Psoas muscle (tissue), 7 donors: ENCODE measurements at regions not wholly inside any gene's neighbourhood (a gene's known extent, or its start where the extent isn't known, plus 50 kb on each side); places are given as distances from the start of the nearest gene placed in this dataset.

ENCODE experiments used
- ATAC-seq, 4 donors: fragments of 200-7000 bp; cut with Tn5 transposase; one replicate each; pipeline ENCODE4 v1.9.1; 2020; ENCODE audit warnings: moderate library complexity in 3 of 4, mild to moderate bottlenecking in 2 of 4
- DNase-seq, 2 donors: peaks; one replicate each; pipeline ENCODE4 v3.0.0-alpha.2; 2020
- H3K27ac ChIP-seq: fragments of 200-600 bp; one replicate; pipeline ENCODE4 v1.8.0; 2022
- H3K27me3 ChIP-seq, 3 donors: fragments of 200-600 bp in 1 of 3; one replicate each; pipeline versions ENCODE4 v1.6.1 to v1.8.0; 2013 to 2022; ENCODE audit warnings: low read length in 2 of 3, mild to moderate bottlenecking in 2 of 3, moderate library complexity in 1 of 3; ENCODE audit not compliant: insufficient read depth in 3 of 3
- H3K36me3 ChIP-seq, 2 donors: fragments of 200-600 bp in 1 of 2; one replicate each; pipeline versions ENCODE4 v1.6.1 to v1.8.0; 2013 to 2022; ENCODE audit warnings: low read depth in 1 of 2, mild to moderate bottlenecking in 1 of 2, moderate library complexity in 1 of 2; ENCODE audit not compliant: insufficient read depth in 1 of 2
- H3K4me1 ChIP-seq: fragments of 200-600 bp; one replicate; pipeline ENCODE4 v1.8.0; 2022
- H3K4me3 ChIP-seq: fragments of 200-600 bp; one replicate; pipeline ENCODE4 v1.8.0; 2022; ENCODE audit warnings: mild to moderate bottlenecking
- H3K9me3 ChIP-seq: fragments of 200-600 bp; one replicate; pipeline ENCODE4 v1.8.0; 2022
- CTCF ChIP-seq: fragments of 200-600 bp; IDR thresholded peaks from one replicate; pipeline ENCODE4 v1.8.0; 2022; ENCODE audit warnings: antibody characterized with exemption
- WGBS, 3 donors: extraction: QIAGEN DNeasy Blood & Tissue Kit; methylation state at CpG; one replicate each; pipeline versions ENCODE4 v1.1.6 to v1.1.7; 2013; 5-methylcytosine and 5-hydroxymethylcytosine counted together
- intact Hi-C, 2 donors: fragments of 100-400 bp; cut with DNase I; formaldehyde crosslinking; loops; one replicate each; pipeline versions ENCODE4 v1.11.0 to v1.14.2; 2022
- donor health status: healthy with polysubstance abuse.
- donor health status: DM: no; HTN: no; CAD: no; lungs with moderate emphysema.
- donor health status: Bipolar disorder and iron deficiency.
- donor health status: healthy.
- donor health status: DM: yes; HTN: yes; CAD: no.
- donor health status: DM: no; HTN: no; CAD: no.
- donor health status: DM: yes; HTN: yes; CAD: no.

GRCh38 chr11:112760396-112761059 is 200.7 kb upstream of the NCAM1 start:
- Histone ChIP-seq H3K4me3 (no peak overlapping the region), H3K36me3 (no peaks in the 10 kb centered on the region), H3K4me1 (no peaks in the 10 kb centered on the region), H3K27me3 (no peaks in the 10 kb centered on the region), H3K27ac (no peak overlapping the region), H3K9me3 (no peaks in the 10 kb centered on the region)
- whole genome bisulfite sequencing, 3 donors, result 80 to 85% (median 82%) methylated on average over 7 of the region's 7 CpGs
- no peak for TF ChIP-seq CTCF
- DNase-seq (no peak), ATAC-seq (no peak)
- intact Hi-C loops, result no loop called here

- WGBS, 3 donors, result 50 to 79% (median 76%) methylated on average over 6 of the region's 6 CpGs
- TF ChIP-seq CTCF, result no peak
- Histone ChIP-seq H3K27me3 (no peaks in the 10 kb centered on the region), H3K9me3 (no peaks in the 10 kb centered on the region), H3K4me1 (no peaks in the 10 kb centered on the region), H3K36me3 (no peaks in the 10 kb centered on the region), H3K4me3 (no peak overlapping the region), H3K27ac (no peak overlapping the region)
- DNase-seq (no peak), ATAC-seq (no peak)
- intact Hi-C loops, result no loop called here
Observed at GRCh38 chr11:112761911-112762706, 199.1 kb upstream of the NCAM1 start.

GRCh38 chr11:112762707-112763090 is 198.5 kb upstream of the NCAM1 start:
- TF ChIP-seq CTCF, result no peak
- no peaks in the 10 kb centered on the region for H3K9me3 ChIP-seq
- DNase-seq, result no peak
- 42 to 63% (median 50%) methylated on average over 4 of the region's 4 CpGs for WGBS, 3 donors
- no peaks in the 10 kb centered on the region for H3K36me3 ChIP-seq
- H3K27ac ChIP-seq, result no peak overlapping the region
- no peak for ATAC-seq
- intact Hi-C loops, result no loop called here
- H3K27me3 ChIP-seq, result no peaks in the 10 kb centered on the region
- no peaks in the 10 kb centered on the region for H3K4me1 ChIP-seq
- no peak overlapping the region for H3K4me3 ChIP-seq

- Histone ChIP-seq H3K36me3 (no peaks in the 10 kb centered on the region), H3K27me3 (no peaks in the 10 kb centered on the region), H3K4me1 (peaks cover 5% of the 10 kb centered on the region), H3K4me3 (no peak overlapping the region), H3K9me3 (no peaks in the 10 kb centered on the region), H3K27ac (no peak overlapping the region)
- 85 to 89% (median 85%) methylated on average over 5 of the region's 5 CpGs for WGBS, 3 donors
- DNase-seq (no peak), ATAC-seq (no peak)
- intact Hi-C loops, result no loop called here
- TF ChIP-seq CTCF, result no peak
Observed at GRCh38 chr11:112765337-112765736, 195.9 kb upstream of the NCAM1 start.
